ENCODE measurements at regions not wholly inside any gene's neighbourhood (a gene's known extent, or its start where the extent isn't known, plus 50 kb on each side); places are given as distances from the start of the nearest gene placed in this dataset.

- H3K27me3 Mint-ChIP-seq = no peaks in the 10 kb centered on the region
- H3K36me3 Mint-ChIP-seq = no peaks in the 10 kb centered on the region
- peaks cover 0 to 2% (median 0%) of the 10 kb centered on the region in 3 donors for H3K9me3 Mint-ChIP-seq
- H3K27ac Mint-ChIP-seq = no peak overlapping the region
- H3K4me1 Mint-ChIP-seq = no peaks in the 10 kb centered on the region
- no peak overlapping the region for H3K4me3 Mint-ChIP-seq
These were observed 659.0 kb downstream of the ANXA1 start for GRCh38 chr9:73810585-73811215.

GRCh38 chr9:73813546-73813945 is 661.9 kb downstream of the ANXA1 start:
- no peaks in the 10 kb centered on the region for H3K9me3 Mint-ChIP-seq
- H3K27me3 Mint-ChIP-seq = no peaks in the 10 kb centered on the region
- no peak overlapping the region for H3K27ac Mint-ChIP-seq
- H3K36me3 Mint-ChIP-seq = no peaks in the 10 kb centered on the region
- H3K4me3 Mint-ChIP-seq = no peak overlapping the region
- H3K4me1 Mint-ChIP-seq = no peaks in the 10 kb centered on the region

GRCh38 chr9:73816905-73817304 is 665.2 kb downstream of the ANXA1 start:
- H3K4me1 Mint-ChIP-seq = no peaks in the 10 kb centered on the region
- H3K9me3 Mint-ChIP-seq = no peaks in the 10 kb centered on the region
- no peaks in the 10 kb centered on the region for H3K36me3 Mint-ChIP-seq
- no peaks in the 10 kb centered on the region for H3K27me3 Mint-ChIP-seq
- H3K27ac Mint-ChIP-seq = no peak overlapping the region
- no peak overlapping the region for H3K4me3 Mint-ChIP-seq

- no peaks in the 10 kb centered on the region for H3K4me1 Mint-ChIP-seq
- H3K9me3 Mint-ChIP-seq = peaks cover 0 to 2% (median 0%) of the 10 kb centered on the region in 3 donors
- no peaks in the 10 kb centered on the region for H3K36me3 Mint-ChIP-seq
- no peak overlapping the region for H3K27ac Mint-ChIP-seq
- no peaks in the 10 kb centered on the region for H3K27me3 Mint-ChIP-seq
- H3K4me3 Mint-ChIP-seq = no peak overlapping the region
These were observed 672.5 kb upstream of the RORB start for GRCh38 chr9:73824671-73825070.

- Mint-ChIP-seq H3K4me1 (no peaks in the 10 kb centered on the region), H3K27me3 (no peaks in the 10 kb centered on the region), H3K27ac (no peak overlapping the region), H3K4me3 (no peak overlapping the region), H3K9me3 (peaks cover 0 to 2% (median 0%) of the 10 kb centered on the region in 3 donors), H3K36me3 (no peaks in the 10 kb centered on the region)
These were observed 658.3 kb upstream of the RORB start for GRCh38 chr9:73838871-73839270.

- Mint-ChIP-seq H3K4me1 (no peaks in the 10 kb centered on the region), H3K4me3 (no peak overlapping the region), H3K27ac (no peak overlapping the region), H3K27me3 (no peaks in the 10 kb centered on the region), H3K9me3 (peaks cover 0 to 2% (median 0%) of the 10 kb centered on the region in 3 donors), H3K36me3 (no peaks in the 10 kb centered on the region)
These were observed 657.7 kb upstream of the RORB start for GRCh38 chr9:73839471-73839870.

- no peak overlapping the region for H3K27ac Mint-ChIP-seq
- H3K4me1 Mint-ChIP-seq = no peaks in the 10 kb centered on the region
- H3K27me3 Mint-ChIP-seq = no peaks in the 10 kb centered on the region
- H3K4me3 Mint-ChIP-seq = no peak overlapping the region
- peaks cover 0 to 2% (median 0%) of the 10 kb centered on the region in 3 donors for H3K9me3 Mint-ChIP-seq
- no peaks in the 10 kb centered on the region for H3K36me3 Mint-ChIP-seq
These were observed 656.1 kb upstream of the RORB start for GRCh38 chr9:73841018-73841417.

- Mint-ChIP-seq H3K4me1 (no peaks in the 10 kb centered on the region), H3K4me3 (no peak overlapping the region), H3K36me3 (no peaks in the 10 kb centered on the region), H3K27me3 (no peaks in the 10 kb centered on the region), H3K9me3 (peaks cover 0 to 4% (median 0%) of the 10 kb centered on the region in 3 donors), H3K27ac (no peak overlapping the region)
These were observed 653.0 kb upstream of the RORB start for GRCh38 chr9:73844135-73844534.

- H3K27me3 Mint-ChIP-seq = no peaks in the 10 kb centered on the region
- peaks cover 0 to 4% (median 0%) of the 10 kb centered on the region in 3 donors for H3K9me3 Mint-ChIP-seq
- H3K36me3 Mint-ChIP-seq = no peaks in the 10 kb centered on the region
- no peak overlapping the region for H3K27ac Mint-ChIP-seq
- no peak overlapping the region for H3K4me3 Mint-ChIP-seq
- no peaks in the 10 kb centered on the region for H3K4me1 Mint-ChIP-seq
These were observed 651.6 kb upstream of the RORB start for GRCh38 chr9:73845539-73845938.

- Mint-ChIP-seq H3K27ac (no peak overlapping the region), H3K27me3 (no peaks in the 10 kb centered on the region), H3K4me1 (no peaks in the 10 kb centered on the region), H3K9me3 (peaks cover 0 to 4% (median 0%) of the 10 kb centered on the region in 3 donors), H3K4me3 (no peak overlapping the region), H3K36me3 (no peaks in the 10 kb centered on the region)
These were observed 651.0 kb upstream of the RORB start for GRCh38 chr9:73845954-73846690.

GRCh38 chr9:73847536-73847935 is 649.6 kb upstream of the RORB start:
- H3K9me3 Mint-ChIP-seq = peaks cover 0 to 4% (median under 1%) of the 10 kb centered on the region in 3 donors
- H3K36me3 Mint-ChIP-seq = no peaks in the 10 kb centered on the region
- H3K4me3 Mint-ChIP-seq = no peak overlapping the region
- no peaks in the 10 kb centered on the region for H3K4me1 Mint-ChIP-seq
- no peak overlapping the region for H3K27ac Mint-ChIP-seq
- H3K27me3 Mint-ChIP-seq = no peaks in the 10 kb centered on the region

- no peak overlapping the region for H3K27ac Mint-ChIP-seq
- no peaks in the 10 kb centered on the region for H3K27me3 Mint-ChIP-seq
- peaks cover 1 to 3% (median 2%) of the 10 kb centered on the region in 3 donors for H3K9me3 Mint-ChIP-seq
- H3K4me3 Mint-ChIP-seq = no peak overlapping the region
- H3K36me3 Mint-ChIP-seq = no peaks in the 10 kb centered on the region
- H3K4me1 Mint-ChIP-seq = no peaks in the 10 kb centered on the region
These were observed 643.6 kb upstream of the RORB start for GRCh38 chr9:73853549-73853948.

- peaks cover 2 to 7% (median 4%) of the 10 kb centered on the region in 3 donors for H3K9me3 Mint-ChIP-seq
- H3K4me1 Mint-ChIP-seq = no peaks in the 10 kb centered on the region
- no peaks in the 10 kb centered on the region for H3K36me3 Mint-ChIP-seq
- no peak overlapping the region for H3K4me3 Mint-ChIP-seq
- H3K27me3 Mint-ChIP-seq = no peaks in the 10 kb centered on the region
- H3K27ac Mint-ChIP-seq = no peak overlapping the region
These were observed 641.9 kb upstream of the RORB start for GRCh38 chr9:73855206-73855605.

- Mint-ChIP-seq H3K36me3 (no peaks in the 10 kb centered on the region), H3K27me3 (no peaks in the 10 kb centered on the region), H3K4me1 (no peaks in the 10 kb centered on the region)
These were observed 633.2 kb upstream of the RORB start for GRCh38 chr9:73863924-73864323.

GRCh38 chr9:73866451-73866850 is 630.7 kb upstream of the RORB start:
- no peak overlapping the region for H3K27ac Mint-ChIP-seq
- H3K36me3 Mint-ChIP-seq = no peaks in the 10 kb centered on the region
- no peaks in the 10 kb centered on the region for H3K27me3 Mint-ChIP-seq
- no peaks in the 10 kb centered on the region for H3K4me1 Mint-ChIP-seq
- no peaks in the 10 kb centered on the region for H3K9me3 Mint-ChIP-seq
- H3K4me3 Mint-ChIP-seq = no peak overlapping the region

More at GRCh38 chr9:73863924-73864323, 633.2 kb upstream of the RORB start:
- H3K4me3 Mint-ChIP-seq = no peak overlapping the region
- H3K9me3 Mint-ChIP-seq = peaks cover 0 to 2% (median 2%) of the 10 kb centered on the region in 3 donors
- H3K27ac Mint-ChIP-seq = no peak overlapping the region

GRCh38 chr9:73869264-73869663 is 627.9 kb upstream of the RORB start:
- Mint-ChIP-seq H3K27me3 (no peaks in the 10 kb centered on the region), H3K27ac (no peak overlapping the region), H3K36me3 (no peaks in the 10 kb centered on the region), H3K4me3 (no peak overlapping the region), H3K4me1 (no peaks in the 10 kb centered on the region), H3K9me3 (no peaks in the 10 kb centered on the region)

All from IgD-negative memory B cell (primary cell).